GM12872 (cell line): ENCODE measurements at regions not wholly inside any gene's neighbourhood (a gene's known extent, or its start where the extent isn't known, plus 50 kb on each side); places are given as distances from the start of the nearest gene placed in this dataset.

Experiments
- TF ChIP-seq, protein P1 (sequence below): IDR thresholded peaks from 3 replicates; pipeline ENCODE4 v1.5.1; 2011; ENCODE audit warnings: low read depth, mild to moderate bottlenecking, low read length, moderate library complexity; ENCODE audit not compliant: insufficient read depth

DNA sequence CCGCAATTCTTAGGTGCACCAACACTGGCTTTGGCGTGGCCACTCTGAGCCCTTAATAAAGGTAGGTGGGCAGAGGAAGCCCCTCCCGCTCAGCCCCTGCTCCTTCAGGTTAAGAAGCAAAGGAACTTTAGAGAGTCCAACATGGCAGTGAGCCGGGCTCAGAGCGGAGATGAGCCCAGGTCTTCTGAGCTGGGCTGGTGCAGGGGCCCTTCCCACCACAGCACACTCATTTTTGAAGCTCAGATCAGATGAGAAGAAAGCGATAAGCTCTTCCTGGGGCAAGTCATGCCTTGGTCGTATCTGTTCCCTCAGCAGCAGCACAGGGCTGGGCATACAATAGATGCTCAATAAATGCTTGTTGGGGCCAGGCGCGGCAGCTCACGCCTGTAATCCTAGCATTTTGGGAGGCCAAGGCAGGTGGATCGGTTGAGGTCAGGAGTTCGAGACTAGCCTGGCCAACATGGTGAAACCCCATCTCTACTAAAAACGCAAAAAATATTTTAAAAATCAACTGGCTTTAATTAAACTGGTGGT lies 51.1 kb upstream of the TARDBP start:
- TF ChIP-seq, protein P1, sequence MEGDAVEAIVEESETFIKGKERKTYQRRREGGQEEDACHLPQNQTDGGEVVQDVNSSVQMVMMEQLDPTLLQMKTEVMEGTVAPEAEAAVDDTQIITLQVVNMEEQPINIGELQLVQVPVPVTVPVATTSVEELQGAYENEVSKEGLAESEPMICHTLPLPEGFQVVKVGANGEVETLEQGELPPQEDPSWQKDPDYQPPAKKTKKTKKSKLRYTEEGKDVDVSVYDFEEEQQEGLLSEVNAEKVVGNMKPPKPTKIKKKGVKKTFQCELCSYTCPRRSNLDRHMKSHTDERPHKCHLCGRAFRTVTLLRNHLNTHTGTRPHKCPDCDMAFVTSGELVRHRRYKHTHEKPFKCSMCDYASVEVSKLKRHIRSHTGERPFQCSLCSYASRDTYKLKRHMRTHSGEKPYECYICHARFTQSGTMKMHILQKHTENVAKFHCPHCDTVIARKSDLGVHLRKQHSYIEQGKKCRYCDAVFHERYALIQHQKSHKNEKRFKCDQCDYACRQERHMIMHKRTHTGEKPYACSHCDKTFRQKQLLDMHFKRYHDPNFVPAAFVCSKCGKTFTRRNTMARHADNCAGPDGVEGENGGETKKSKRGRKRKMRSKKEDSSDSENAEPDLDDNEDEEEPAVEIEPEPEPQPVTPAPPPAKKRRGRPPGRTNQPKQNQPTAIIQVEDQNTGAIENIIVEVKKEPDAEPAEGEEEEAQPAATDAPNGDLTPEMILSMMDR = no peak

DNA sequence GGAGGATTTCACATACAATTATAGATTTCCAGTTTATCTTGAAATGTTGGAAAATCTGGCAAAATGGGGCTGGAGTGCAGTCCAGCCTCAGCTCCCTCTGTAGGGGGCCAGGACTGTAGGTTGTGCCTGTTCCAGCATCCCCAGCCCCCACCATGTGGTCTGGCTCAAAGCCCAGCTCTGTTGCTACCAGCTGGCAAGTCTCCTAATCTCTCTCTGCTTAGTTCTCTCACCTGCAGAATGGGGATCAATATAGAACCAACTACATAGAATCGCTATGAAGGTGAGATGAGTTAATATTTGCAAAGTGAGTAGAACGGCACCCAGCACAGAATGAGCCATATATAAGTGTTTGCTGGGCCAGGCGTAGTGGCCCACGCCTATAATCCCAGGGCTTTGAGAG lies 50.0 kb upstream of the TARDBP start:
- TF ChIP-seq, protein P1 = no peak
